Tibial nerve (tissue), 4 donors: ENCODE measurements at regions not wholly inside any gene's neighbourhood (a gene's known extent, or its start where the extent isn't known, plus 50 kb on each side); places are given as distances from the start of the nearest gene placed in this dataset.

ENCODE experiments used
- DNase-seq, 2 donors: peaks; one replicate each; pipeline ENCODE4 v3.0.0-alpha.2; 2019; ENCODE audit warnings: low spot score in 2 of 2
- H3K27ac ChIP-seq, 4 donors: fragments of 200-600 bp; sonication (generic) in 3 of 4; one replicate each; pipeline ENCODE4 v1.5.1; 2017 to 2019; ENCODE audit warnings: mild to moderate bottlenecking in 1 of 4
- H3K27me3 ChIP-seq, 2 donors: fragments of 200-600 bp; sonication (generic) in 1 of 2; one replicate each; pipeline versions ENCODE4 v1.5.1 to v1.6.0; 2017 to 2019
- H3K36me3 ChIP-seq, 3 donors: fragments of 200-600 bp; sonication (generic); one replicate each; pipeline ENCODE4 v1.5.1; 2018 to 2019
- H3K4me1 ChIP-seq, 4 donors: fragments of 200-600 bp; sonication (generic) in 3 of 4; one replicate each; pipeline ENCODE4 v1.5.1; 2017 to 2019
- H3K4me3 ChIP-seq, 4 donors: fragments of 200-600 bp; sonication (generic) in 3 of 4; one replicate each; pipeline ENCODE4 v1.5.1; 2017 to 2019; ENCODE audit warnings: mild to moderate bottlenecking in 1 of 4, moderate library complexity in 1 of 4
- H3K9me3 ChIP-seq, 4 donors: fragments of 200-600 bp; sonication (generic) in 3 of 4; one replicate each; pipeline ENCODE4 v1.5.1; 2017 to 2019
- CTCF ChIP-seq, 5 experiments: fragments of 200-600 bp in 3 of 5; fragments of 450-650 bp in 2 of 5; sonication (generic) in 3 of 5; IDR thresholded peaks; one replicate each; pipeline ENCODE4 v1.5.1; 2016 to 2019; ENCODE audit warnings: antibody characterized with exemption in 5 of 5, mild to moderate bottlenecking in 3 of 5, moderate library complexity in 2 of 5
- EP300 ChIP-seq, 2 donors: sonication (generic); formaldehyde crosslinking; IDR thresholded peaks; one replicate each; pipeline ENCODE4 v1.6.1; 2017; ENCODE audit warnings: antibody characterized with exemption in 2 of 2, mild to moderate bottlenecking in 1 of 2
- POLR2A ChIP-seq, 2 donors: fragments of 450-650 bp; IDR thresholded peaks; one replicate each; pipeline ENCODE4 v1.6.1; 2017; ENCODE audit warnings: antibody characterized with exemption in 2 of 2, mild to moderate bottlenecking in 2 of 2, moderate library complexity in 2 of 2
- WGBS, 2 donors: methylation state at CpG; one replicate each; pipeline ENCODE4 v1.1.5; 2018; 5-methylcytosine and 5-hydroxymethylcytosine counted together

DNA sequence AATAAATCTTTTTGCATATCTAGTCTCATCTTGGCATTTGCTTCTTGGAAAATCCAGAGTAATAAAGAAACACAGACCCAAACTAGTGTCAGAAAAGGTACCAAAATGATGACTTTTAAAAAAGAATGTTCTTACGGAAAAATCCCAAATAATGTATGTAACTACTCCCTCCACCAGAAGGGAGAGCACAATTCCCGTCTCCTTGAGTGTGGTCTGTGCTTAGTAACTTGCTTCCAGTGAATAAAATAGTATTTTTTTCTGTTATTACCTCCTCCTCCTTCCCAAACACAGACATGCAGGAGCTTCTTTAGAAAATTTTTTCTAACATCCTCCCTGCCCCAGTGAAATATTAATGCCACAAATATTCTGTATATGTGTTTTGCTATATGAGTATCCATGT, 358.1 kb downstream of the ZFHX3 start:
- Histone ChIP-seq H3K27me3 (no peaks in the 10 kb centered on the region), H3K27ac (no peak overlapping the region), H3K4me3 (no peak overlapping the region), H3K4me1 (no peaks in the 10 kb centered on the region), H3K9me3 (peaks cover 0 to 4% (median 0%) of the 10 kb centered on the region in 4 donors), H3K36me3 (no peaks in the 10 kb centered on the region)
- 55 to 61% methylated on average over 2 of the region's 2 CpGs for WGBS, 2 donors
- TF ChIP-seq POLR2A (IDR thresholded peaks at IDR 0.05): no peak
- TF ChIP-seq EP300 (IDR thresholded peaks at IDR 0.05): no peak
- no peak for DNase-seq

DNA sequence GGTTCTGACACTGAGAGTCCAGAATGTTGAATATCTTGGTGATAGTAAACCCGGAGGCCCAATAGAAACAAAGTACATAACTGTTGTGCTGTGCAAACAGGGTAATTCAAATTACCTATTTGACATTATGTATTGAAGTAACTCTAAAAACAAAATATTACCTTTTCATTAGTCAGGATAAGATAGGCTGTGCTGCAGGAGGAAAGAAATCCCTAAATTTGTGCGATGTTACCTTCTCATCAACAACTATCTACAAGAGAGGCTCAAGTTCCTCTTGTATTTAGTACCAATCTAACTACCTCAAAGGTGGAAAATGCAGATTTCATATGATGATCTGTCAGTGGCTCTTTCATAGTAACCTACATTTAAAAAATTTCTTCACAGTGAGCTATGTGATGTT, 367.2 kb downstream of the ZFHX3 start:
- H3K4me1 ChIP-seq: no peaks in the 10 kb centered on the region
- no peaks in the 10 kb centered on the region for H3K36me3 ChIP-seq
- H3K27me3 ChIP-seq: no peaks in the 10 kb centered on the region
- H3K9me3 ChIP-seq: peaks cover 0 to 22% (median 0%) of the 10 kb centered on the region in 4 donors
- 93 to 99% methylated on average over 2 of the region's 2 CpGs for WGBS, 2 donors
- no peak for DNase-seq
- H3K27ac ChIP-seq: no peak overlapping the region
- no peak overlapping the region for H3K4me3 ChIP-seq
- no peak for TF ChIP-seq EP300 (IDR thresholded peaks at IDR 0.05)
- no peak for TF ChIP-seq POLR2A (IDR thresholded peaks at IDR 0.05)
- no peak for TF ChIP-seq CTCF (IDR thresholded peaks at IDR 0.05)

GRCh38 chr16:72679856-72680255, 368.1 kb downstream of the ZFHX3 start:
- Histone ChIP-seq H3K4me3 (no peak overlapping the region), H3K36me3 (no peaks in the 10 kb centered on the region), H3K9me3 (peaks cover 0 to 23% (median 0%) of the 10 kb centered on the region in 4 donors), H3K27ac (no peak overlapping the region), H3K27me3 (no peaks in the 10 kb centered on the region), H3K4me1 (no peaks in the 10 kb centered on the region)
- no peak for TF ChIP-seq EP300 (IDR thresholded peaks at IDR 0.05)
- TF ChIP-seq POLR2A (IDR thresholded peaks at IDR 0.05): no peak
- no peak for TF ChIP-seq CTCF (IDR thresholded peaks at IDR 0.05)
- no peak for DNase-seq

DNA sequence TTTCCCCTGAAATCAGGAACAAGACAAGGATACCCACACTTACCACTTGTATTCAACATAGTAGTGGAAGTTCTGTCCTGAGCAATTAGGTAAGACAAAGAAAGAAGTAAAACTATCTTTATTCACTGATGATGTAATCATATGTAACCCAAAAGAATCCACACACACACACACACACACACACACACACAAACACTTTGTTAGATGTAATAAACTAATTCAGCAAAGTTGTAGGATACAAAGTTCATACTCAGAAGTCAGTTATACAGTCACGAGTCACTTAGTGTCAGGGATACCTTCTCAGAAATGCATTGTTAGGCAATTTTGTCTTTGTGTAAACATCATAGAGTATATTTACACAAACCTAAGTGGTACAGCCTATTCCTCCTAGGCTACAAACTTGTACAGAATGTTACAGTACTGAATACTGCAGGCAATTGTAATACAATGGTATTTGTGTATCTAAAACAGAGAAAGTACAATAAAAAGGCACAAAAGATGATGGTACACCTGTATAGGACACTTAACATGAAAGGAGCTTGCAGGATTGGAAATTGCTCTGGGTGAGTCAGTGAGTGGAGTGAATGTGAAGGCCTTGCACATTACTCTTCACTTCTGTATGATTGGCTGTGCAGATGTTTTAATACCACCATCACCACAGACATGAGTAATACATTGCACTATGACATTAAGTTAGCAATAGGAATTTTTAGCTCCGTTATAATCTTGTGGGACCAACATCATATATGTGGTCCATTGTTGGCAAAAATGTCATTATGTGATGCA, 370.1 kb downstream of the ZFHX3 start:
- whole genome bisulfite sequencing, 2 donors: 91 to 92% methylated on average over 2 of the region's 2 CpGs
- H3K27me3 ChIP-seq: no peaks in the 10 kb centered on the region
- no peaks in the 10 kb centered on the region for H3K36me3 ChIP-seq
- no peak for DNase-seq
- no peaks in the 10 kb centered on the region for H3K4me1 ChIP-seq
- H3K9me3 ChIP-seq: peaks cover 0 to 30% (median 6%) of the 10 kb centered on the region in 4 donors
- no peak overlapping the region for H3K4me3 ChIP-seq
- no peak overlapping the region for H3K27ac ChIP-seq
- TF ChIP-seq CTCF (IDR thresholded peaks at IDR 0.05) (no peak), EP300 (IDR thresholded peaks at IDR 0.05) (no peak), POLR2A (IDR thresholded peaks at IDR 0.05) (no peak)

- Histone ChIP-seq H3K27me3 (no peaks in the 10 kb centered on the region), H3K4me3 (no peak overlapping the region), H3K27ac (no peak overlapping the region), H3K4me1 (no peaks in the 10 kb centered on the region), H3K9me3 (peaks cover 0 to 37% (median 10%) of the 10 kb centered on the region in 4 donors), H3K36me3 (no peaks in the 10 kb centered on the region)
- WGBS, 2 donors: 82 to 97% methylated on average over 1 of the region's 1 CpG
- no peak for DNase-seq
- TF ChIP-seq CTCF (IDR thresholded peaks at IDR 0.05): no peak
- no peak for TF ChIP-seq POLR2A (IDR thresholded peaks at IDR 0.05)
- no peak for TF ChIP-seq EP300 (IDR thresholded peaks at IDR 0.05)
These were observed 374.8 kb downstream of the ZFHX3 start for GRCh38 chr16:72673118-72673517.
